PC-9 (cell line): ENCODE measurements at regions not wholly inside any gene's neighbourhood (a gene's known extent, or its start where the extent isn't known, plus 50 kb on each side); places are given as distances from the start of the nearest gene placed in this dataset.

Source experiments
- BruUV-seq: library from RNA; stranded (reverse); fragments of 400-500 nt; replicated peaks from 2 replicates; lab custom pipeline; 2021; lab: Mats Ljungman, UMichigan
- CTCF ChIA-PET: fragments of 300-600 bp; sonication (Branson Sonifier 250); formaldehyde crosslinking; loops from one replicate; lab custom pipeline; 2022; ENCODE audit warnings: antibody characterized with exemption; lab: Charles Lee
- POLR2A ChIA-PET: fragments of 300-600 bp; sonication (Branson Sonifier 250); formaldehyde crosslinking; loops from one replicate; lab custom pipeline; 2022; ENCODE audit warnings: antibody characterized with exemption; ENCODE audit not compliant: unreplicated experiment; lab: Charles Lee
- DNase-seq, 2 experiments: peaks; one replicate each; pipeline versions ENCODE4 v3.0.0 to v3.0.0-alpha.2; 2015 to 2022; ENCODE audit warnings: mixed read lengths in 1 of 2
- H2AFZ ChIP-seq: fragments of 200-600 bp; sonication (generic); 2 replicates; pipeline ENCODE4 v1.8.1; 2017; ENCODE audit warnings: antibody characterized with exemption
- H3F3A ChIP-seq: fragments of 200-600 bp; sonication (generic); 2 replicates; pipeline ENCODE4 v1.8.1; 2017; ENCODE audit warnings: antibody characterized with exemption, mild to moderate bottlenecking, low read depth; ENCODE audit not compliant: insufficient read depth
- H3K27ac ChIP-seq: fragments of 200-600 bp; sonication (generic); 2 replicates; pipeline ENCODE4 v1.6.1; 2016; ENCODE audit warnings: mixed run types
- H3K27me3 ChIP-seq: fragments of 200-600 bp; sonication (generic); 2 replicates; pipeline ENCODE4 v1.6.1; 2016; ENCODE audit warnings: low read depth, mixed run types; ENCODE audit not compliant: insufficient read depth
- H3K36me3 ChIP-seq: fragments of 200-600 bp; sonication (generic); 2 replicates; pipeline ENCODE4 v1.6.1; 2016; ENCODE audit warnings: low read depth, mixed run types
- H3K4me1 ChIP-seq: fragments of 200-600 bp; sonication (generic); replicated peaks from 2 replicates; pipeline ENCODE4 v1.6.1; 2016; ENCODE audit warnings: mixed run types; ENCODE audit not compliant: insufficient read depth
- H3K4me2 ChIP-seq: fragments of 200-600 bp; sonication (generic); 2 replicates; pipeline ENCODE4 v1.6.1; 2017; ENCODE audit warnings: mixed run types
- H3K4me3 ChIP-seq: fragments of 200-600 bp; sonication (generic); 2 replicates; pipeline ENCODE4 v1.6.1; 2016; ENCODE audit warnings: mixed run types
- H3K79me2 ChIP-seq: fragments of 200-600 bp; sonication (generic); 2 replicates; pipeline ENCODE4 v1.6.1; 2017; ENCODE audit warnings: low read depth, mixed run types
- H3K9me2 ChIP-seq: fragments of 200-600 bp; sonication (generic); 2 replicates; pipeline ENCODE4 v1.8.1; 2017; ENCODE audit warnings: mild to moderate bottlenecking; ENCODE audit not compliant: insufficient read depth
- H3K9me3 ChIP-seq: fragments of 200-600 bp; sonication (generic); 2 replicates; pipeline ENCODE4 v1.8.1; 2016; ENCODE audit warnings: low read depth; ENCODE audit not compliant: insufficient read depth
- H4K20me1 ChIP-seq: fragments of 200-600 bp; sonication (generic); 2 replicates; pipeline ENCODE4 v1.8.1; 2017; ENCODE audit not compliant: insufficient read depth
- CTCF ChIP-seq: fragments of 200-600 bp; sonication (generic); conservative IDR thresholded peaks from 2 replicates; pipeline ENCODE4 v1.6.1; 2017; ENCODE audit warnings: mixed run types, antibody characterized with exemption, mild to moderate bottlenecking, moderate library complexity
- EZH2 ChIP-seq: fragments of 200-600 bp; sonication (generic); IDR thresholded peaks from 2 replicates; pipeline ENCODE4 v1.8.0; 2017; ENCODE audit warnings: antibody characterized with exemption, low read depth
- intact Hi-C: fragments of 100-400 bp; cut with micrococcal nuclease; formaldehyde crosslinking; loops from one replicate; pipeline ENCODE4 v1.10.0; 2022; ENCODE audit not compliant: unreplicated experiment

DNA sequence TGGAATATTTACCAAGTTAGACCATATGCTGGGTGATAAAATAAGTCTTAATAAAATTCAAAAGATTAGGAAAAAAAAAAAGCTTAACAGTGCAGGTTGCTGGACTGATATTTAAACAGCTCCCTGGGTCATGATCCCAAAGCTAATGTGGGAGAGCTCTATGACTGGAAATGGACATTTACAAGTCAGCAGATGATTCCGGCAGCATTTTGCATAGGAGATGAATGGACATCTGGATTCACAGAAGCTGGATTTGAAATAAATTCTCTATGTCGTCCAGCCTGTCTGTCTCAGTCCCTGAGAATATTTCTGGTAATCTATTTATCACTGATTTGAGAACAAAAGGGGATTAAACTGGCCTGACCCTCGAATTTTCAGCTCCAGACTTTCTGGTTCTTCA is 52.3 kb upstream of the KLHL25 start:
- no peaks in the 10 kb centered on the region for H3K9me2 ChIP-seq
- no peaks in the 10 kb centered on the region for H4K20me1 ChIP-seq
- H3K79me2 ChIP-seq: no peaks in the 10 kb centered on the region
- ChIA-PET POLR2A (no interaction called here), CTCF (no interaction called here)
- intact Hi-C loops: no loop called here
- no peak overlapping the region for H3K27ac ChIP-seq
- H3K36me3 ChIP-seq: no peaks in the 10 kb centered on the region
- no TSS peak for BruUV-seq
- no peak overlapping the region for H3K4me2 ChIP-seq
- H3K9me3 ChIP-seq: peaks cover 3% of the 10 kb centered on the region; the same call in 1 of the 2 replicates
- no peaks in the 10 kb centered on the region for H3F3A ChIP-seq
- H3K4me1 ChIP-seq: no peaks in the 10 kb centered on the region
- H2AFZ ChIP-seq: no peak overlapping the region
- no peak for TF ChIP-seq CTCF
- TF ChIP-seq EZH2: no peak
- H3K27me3 ChIP-seq: peaks cover 49% of the 10 kb centered on the region
- DNase-seq: no peak
- H3K4me3 ChIP-seq: no peak overlapping the region

GRCh38 chr15:85849946-85850345 is 55.2 kb upstream of the KLHL25 start:
- Histone ChIP-seq H3K27me3 (peaks cover 47% of the 10 kb centered on the region), H3K4me1 (no peaks in the 10 kb centered on the region), H3K9me3 (peaks cover 3% of the 10 kb centered on the region; the same call in 1 of the 2 replicates), H4K20me1 (no peaks in the 10 kb centered on the region), H3K36me3 (no peaks in the 10 kb centered on the region), H2AFZ (no peak overlapping the region), H3K4me2 (no peak overlapping the region), H3F3A (no peaks in the 10 kb centered on the region), H3K4me3 (no peak overlapping the region), H3K9me2 (no peaks in the 10 kb centered on the region), H3K27ac (no peak overlapping the region), H3K79me2 (no peaks in the 10 kb centered on the region)
- BruUV-seq: no TSS peak
- intact Hi-C loops: loop anchor here (10.0 kb wide), 1 partner anchor 895 kb away; no protein-coding TSS in a partner anchor
- CTCF ChIA-PET: no interaction called here
- POLR2A ChIA-PET: no interaction called here
- TF ChIP-seq EZH2 (no peak), CTCF (no peak)
- DNase-seq: no peak

- DNase-seq: no peak
- H3K4me3 ChIP-seq: no peak overlapping the region
- no peaks in the 10 kb centered on the region for H3K79me2 ChIP-seq
- H3K27me3 ChIP-seq: peaks cover 34% of the 10 kb centered on the region
- no TSS peak for BruUV-seq
- H2AFZ ChIP-seq: no peak overlapping the region
- H3K4me2 ChIP-seq: no peak overlapping the region
- TF ChIP-seq CTCF: no peak
- TF ChIP-seq EZH2: no peak
- CTCF ChIA-PET: no interaction called here
- H4K20me1 ChIP-seq: no peaks in the 10 kb centered on the region
- POLR2A ChIA-PET: no interaction called here
- intact Hi-C loops: loop anchor here (10.0 kb wide), 1 partner anchor 892 kb away; no protein-coding TSS in a partner anchor
- no peak overlapping the region for H3K27ac ChIP-seq
- H3K9me3 ChIP-seq: no peaks in the 10 kb centered on the region
- no peaks in the 10 kb centered on the region for H3K4me1 ChIP-seq
- H3K9me2 ChIP-seq: no peaks in the 10 kb centered on the region
- H3K36me3 ChIP-seq: no peaks in the 10 kb centered on the region
- H3F3A ChIP-seq: no peaks in the 10 kb centered on the region
Observed at GRCh38 chr15:85852969-85853368, 58.2 kb upstream of the KLHL25 start.
